ENCODE measurements at regions not wholly inside any gene's neighbourhood (a gene's known extent, or its start where the extent isn't known, plus 50 kb on each side); places are given as distances from the start of the nearest gene placed in this dataset.

GRCh38 chr11:115624065-115624464 lies 119.8 kb upstream of the CADM1 start:
- Histone ChIP-seq H3K79me1 (ENCODE audit: low read length) (peaks cover 3% of the 10 kb centered on the region), H4K91ac (ENCODE audit: low read depth, low read length) (no peak overlapping the region), H3K18ac (ENCODE audit: low read length) (no peak overlapping the region), H2BK12ac (ENCODE audit: low read length) (peak overlapping the region; percentile 11), H2BK5ac (ENCODE audit: low read depth, low read length, poor library complexity) (no peak overlapping the region), H3K4me1 (ENCODE audit: control insufficient read depth in 1 of 2, insufficient read depth in 2 of 2, low read length in 2 of 2) (peaks cover 10 to 15% of the 10 kb centered on the region in 2 experiments), H3K9ac (ENCODE audit: low read length) (no peak overlapping the region), H3K27ac (ENCODE audit: low read depth, low read length) (no peak overlapping the region), H3K4me3 (ENCODE audit: low read depth, low read length) (no peak overlapping the region), H4K12ac (ENCODE audit: low read depth, low read length) (no peak overlapping the region), H3K4ac (ENCODE audit: low read depth, low read length) (no peak overlapping the region), H4K8ac (ENCODE audit: low read depth, low read length) (no peak overlapping the region), H3K27me3 (ENCODE audit: insufficient read depth, low read length) (no peaks in the 10 kb centered on the region), H2BK120ac (ENCODE audit: insufficient read depth, low read length, poor library complexity) (no peak overlapping the region), H3K9me3 (ENCODE audit: insufficient read depth, low read depth, low read length) (no peaks in the 10 kb centered on the region), H3K36me3 (ENCODE audit: control insufficient read depth in 1 of 2, insufficient read depth in 2 of 2, low read length in 2 of 2) (no peaks in the 10 kb centered on the region), H3K79me2 (ENCODE audit: control insufficient read depth, insufficient read depth, low read length, poor library complexity) (no peaks in the 10 kb centered on the region), H2AK5ac (ENCODE audit: low read length) (no peak overlapping the region), H2AFZ (ENCODE audit: insufficient read depth, low read length, poor library complexity) (no peak overlapping the region), H3K23ac (ENCODE audit: low read length) (no peak overlapping the region), H3K14ac (ENCODE audit: low read length) (no peak overlapping the region), H3K4me2 (ENCODE audit: low read length) (no peak overlapping the region)
- no CpG with 5 or more reads among the region's 7 CpGs for WGBS (ENCODE audit: extremely low coverage, insufficient coverage, insufficient read length)
- no peak for DNase-seq

DNA sequence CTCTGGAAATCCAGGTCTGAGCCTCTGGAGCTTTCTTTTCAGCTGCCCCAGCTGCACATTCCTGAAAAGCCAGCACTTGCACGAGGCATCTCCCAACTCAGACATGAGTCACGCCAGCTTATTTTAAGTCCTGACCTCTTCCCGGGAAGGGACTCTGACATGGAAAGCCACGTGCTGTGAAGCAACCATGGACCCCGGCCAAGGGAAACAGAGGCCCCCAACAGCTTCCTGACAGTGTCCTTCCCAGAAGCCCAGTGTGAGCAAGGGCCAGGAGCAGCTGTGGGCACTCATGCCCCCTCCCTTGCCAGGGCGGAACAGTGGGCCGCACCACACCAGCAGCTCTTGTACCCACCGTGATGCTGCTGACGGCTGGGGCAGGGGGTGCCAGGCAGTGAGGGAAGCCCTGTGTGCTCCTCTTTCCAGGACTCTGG lies 118.8 kb upstream of the CADM1 start:
- H3K14ac ChIP-seq (ENCODE audit: low read length) = peak overlapping the region; percentile 29

GRCh38 chr11:115618428-115618827 lies 114.2 kb upstream of the CADM1 start:
- Histone ChIP-seq H3K18ac (ENCODE audit: low read length) (no peak overlapping the region), H3K23ac (ENCODE audit: low read length) (no peak overlapping the region), H4K8ac (ENCODE audit: low read depth, low read length) (no peak overlapping the region), H3K79me2 (ENCODE audit: control insufficient read depth, insufficient read depth, low read length, poor library complexity) (no peaks in the 10 kb centered on the region), H4K12ac (ENCODE audit: low read depth, low read length) (no peak overlapping the region), H2BK5ac (ENCODE audit: low read depth, low read length, poor library complexity) (no peak overlapping the region), H2BK120ac (ENCODE audit: insufficient read depth, low read length, poor library complexity) (no peak overlapping the region), H3K27ac (ENCODE audit: low read depth, low read length) (peak overlapping the region; percentile 1), H2AFZ (ENCODE audit: insufficient read depth, low read length, poor library complexity) (no peak overlapping the region), H3K36me3 (ENCODE audit: control insufficient read depth in 1 of 2, insufficient read depth in 2 of 2, low read length in 2 of 2) (no peaks in the 10 kb centered on the region), H3K9ac (ENCODE audit: low read length) (no peak overlapping the region), H3K79me1 (ENCODE audit: low read length) (peaks cover 3% of the 10 kb centered on the region), H3K4me3 (ENCODE audit: low read depth, low read length) (no peak overlapping the region), H3K4ac (ENCODE audit: low read depth, low read length) (no peak overlapping the region), H4K91ac (ENCODE audit: low read depth, low read length) (peak overlapping the region; percentile 25), H3K4me2 (ENCODE audit: low read length) (no peak overlapping the region), H3K27me3 (ENCODE audit: insufficient read depth, low read length) (no peaks in the 10 kb centered on the region), H2AK5ac (ENCODE audit: low read length) (no peak overlapping the region), H3K9me3 (ENCODE audit: insufficient read depth, low read depth, low read length) (no peaks in the 10 kb centered on the region), H3K4me1 (ENCODE audit: control insufficient read depth in 1 of 2, insufficient read depth in 2 of 2, low read length in 2 of 2) (peaks cover 10 to 16% of the 10 kb centered on the region in 2 experiments), H3K14ac (ENCODE audit: low read length) (no peak overlapping the region), H2BK12ac (ENCODE audit: low read length) (no peak overlapping the region)
- DNase-seq = peak; percentile 26 to 41

More for the DNA sequence above, 118.8 kb upstream of the CADM1 start:
- Histone ChIP-seq H2BK12ac (ENCODE audit: low read length) (peak overlapping the region; percentile 84), H3K4me1 (ENCODE audit: control insufficient read depth in 1 of 2, insufficient read depth in 2 of 2, low read length in 2 of 2) (peaks cover 10 to 18% of the 10 kb centered on the region in 2 experiments), H3K9ac (ENCODE audit: low read length) (no peak overlapping the region), H3K23ac (ENCODE audit: low read length) (no peak overlapping the region), H2BK120ac (ENCODE audit: insufficient read depth, low read length, poor library complexity) (peak overlapping the region; percentile 67), H3K36me3 (ENCODE audit: control insufficient read depth in 1 of 2, insufficient read depth in 2 of 2, low read length in 2 of 2) (no peaks in the 10 kb centered on the region), H3K4ac (ENCODE audit: low read depth, low read length) (peak overlapping the region; percentile 19), H3K27ac (ENCODE audit: low read depth, low read length) (peak overlapping the region; percentile 36), H3K79me2 (ENCODE audit: control insufficient read depth, insufficient read depth, low read length, poor library complexity) (no peaks in the 10 kb centered on the region), H3K4me2 (ENCODE audit: low read length) (no peak overlapping the region), H3K27me3 (ENCODE audit: insufficient read depth, low read length) (no peaks in the 10 kb centered on the region), H3K79me1 (ENCODE audit: low read length) (peaks cover 3% of the 10 kb centered on the region), H4K91ac (ENCODE audit: low read depth, low read length) (peak overlapping the region; percentile 80), H2AFZ (ENCODE audit: insufficient read depth, low read length, poor library complexity) (peak overlapping the region; percentile 42), H3K18ac (ENCODE audit: low read length) (peak overlapping the region; percentile 44), H2BK5ac (ENCODE audit: low read depth, low read length, poor library complexity) (peak overlapping the region; percentile 24), H3K4me3 (ENCODE audit: low read depth, low read length) (no peak overlapping the region), H2AK5ac (ENCODE audit: low read length) (peak overlapping the region; percentile 71), H4K12ac (ENCODE audit: low read depth, low read length) (peak overlapping the region; percentile 28), H4K8ac (ENCODE audit: low read depth, low read length) (peak overlapping the region; percentile 66), H3K9me3 (ENCODE audit: insufficient read depth, low read depth, low read length) (no peaks in the 10 kb centered on the region)
- WGBS (ENCODE audit: extremely low coverage, insufficient coverage, insufficient read length) = no CpG with 5 or more reads among the region's 9 CpGs
- peak; percentile 72 to 77 for DNase-seq

- WGBS (ENCODE audit: extremely low coverage, insufficient coverage, insufficient read length) = no CpG with 5 or more reads among the region's 2 CpGs
- Histone ChIP-seq H3K4me1 (ENCODE audit: control insufficient read depth in 1 of 2, insufficient read depth in 2 of 2, low read length in 2 of 2) (peaks cover 5 to 11% of the 10 kb centered on the region in 2 experiments), H2BK5ac (ENCODE audit: low read depth, low read length, poor library complexity) (no peak overlapping the region), H3K79me1 (ENCODE audit: low read length) (no peaks in the 10 kb centered on the region), H3K4me2 (ENCODE audit: low read length) (no peak overlapping the region), H2BK12ac (ENCODE audit: low read length) (no peak overlapping the region), H3K9ac (ENCODE audit: low read length) (no peak overlapping the region), H3K79me2 (ENCODE audit: control insufficient read depth, insufficient read depth, low read length, poor library complexity) (no peaks in the 10 kb centered on the region), H3K4me3 (ENCODE audit: low read depth, low read length) (no peak overlapping the region), H3K14ac (ENCODE audit: low read length) (no peak overlapping the region), H2BK120ac (ENCODE audit: insufficient read depth, low read length, poor library complexity) (no peak overlapping the region), H2AFZ (ENCODE audit: insufficient read depth, low read length, poor library complexity) (no peak overlapping the region), H3K36me3 (ENCODE audit: control insufficient read depth in 1 of 2, insufficient read depth in 2 of 2, low read length in 2 of 2) (no peaks in the 10 kb centered on the region), H3K4ac (ENCODE audit: low read depth, low read length) (no peak overlapping the region), H2AK5ac (ENCODE audit: low read length) (no peak overlapping the region), H3K27ac (ENCODE audit: low read depth, low read length) (no peak overlapping the region), H3K27me3 (ENCODE audit: insufficient read depth, low read length) (no peaks in the 10 kb centered on the region), H4K12ac (ENCODE audit: low read depth, low read length) (no peak overlapping the region), H3K18ac (ENCODE audit: low read length) (no peak overlapping the region), H4K91ac (ENCODE audit: low read depth, low read length) (peak overlapping the region; percentile 25), H4K8ac (ENCODE audit: low read depth, low read length) (no peak overlapping the region), H3K23ac (ENCODE audit: low read length) (no peak overlapping the region), H3K9me3 (ENCODE audit: insufficient read depth, low read depth, low read length) (no peaks in the 10 kb centered on the region)
- no peak for DNase-seq
Observed at GRCh38 chr11:115617767-115618166, 113.6 kb upstream of the CADM1 start.

Measured in trophoblast cell (in vitro differentiated cells and primary cell).